ENCODE measurements at regions not wholly inside any gene's neighbourhood (a gene's known extent, or its start where the extent isn't known, plus 50 kb on each side); places are given as distances from the start of the nearest gene placed in this dataset.
"Not testable (repeated sequence)": the region's sequence is repeated elsewhere in the genome, so short reads cannot be mapped to it uniquely, and the experiment has no call there.

GRCh38 chr12:28998662-28999120 lies 150.4 kb upstream of the FAR2 start:
- TF ChIP-seq CTCF (conservative IDR thresholded peaks at IDR 0.05; ENCODE audit: low read depth, low read length): peak; percentile 63
- no peak for DNase-seq (ENCODE audit: low read depth)
- H3K4me3 ChIP-seq (ENCODE audit: low read length): no peak overlapping the region

GRCh38 chr12:29004066-29004935 lies 144.8 kb upstream of the FAR2 start:
- TF ChIP-seq CTCF (conservative IDR thresholded peaks at IDR 0.05; ENCODE audit: low read depth, low read length): no peak
- no peak for DNase-seq (ENCODE audit: low read depth)
- H3K4me3 ChIP-seq (ENCODE audit: low read length): no peak overlapping the region

- no peak for TF ChIP-seq CTCF (conservative IDR thresholded peaks at IDR 0.05; ENCODE audit: low read depth, low read length)
- no peak for DNase-seq (ENCODE audit: low read depth)
- H3K4me3 ChIP-seq (ENCODE audit: low read length): no peak overlapping the region
These were observed 144.2 kb upstream of the FAR2 start for GRCh38 chr12:29004936-29005304.

- TF ChIP-seq CTCF (conservative IDR thresholded peaks at IDR 0.05; ENCODE audit: low read depth, low read length): no peak
- no peak for DNase-seq (ENCODE audit: low read depth)
- H3K4me3 ChIP-seq (ENCODE audit: low read length): no peak overlapping the region
These were observed 140.3 kb upstream of the FAR2 start for GRCh38 chr12:29008786-29009185.

- no peak overlapping the region for H3K4me3 ChIP-seq (ENCODE audit: low read length)
- no peak for TF ChIP-seq CTCF (conservative IDR thresholded peaks at IDR 0.05; ENCODE audit: low read depth, low read length)
- DNase-seq (ENCODE audit: low read depth): no peak
These were observed 136.4 kb upstream of the FAR2 start for GRCh38 chr12:29012673-29013072.

GRCh38 chr12:29017532-29017931 lies 131.5 kb upstream of the FAR2 start:
- not testable (repeated sequence) for DNase-seq (ENCODE audit: low read depth); H3K4me3 ChIP-seq (ENCODE audit: low read length)

- DNase-seq (ENCODE audit: low read depth): no peak
- no peak overlapping the region for H3K4me3 ChIP-seq (ENCODE audit: low read length)
- TF ChIP-seq CTCF (conservative IDR thresholded peaks at IDR 0.05; ENCODE audit: low read depth, low read length): no peak
These were observed 125.5 kb upstream of the FAR2 start for GRCh38 chr12:29023436-29024076.

All from retinal pigment epithelial cell (primary cell).